ENCODE measurements at regions not wholly inside any gene's neighbourhood (a gene's known extent, or its start where the extent isn't known, plus 50 kb on each side); places are given as distances from the start of the nearest gene placed in this dataset.
"Not testable (repeated sequence)": the region's sequence is repeated elsewhere in the genome, so short reads cannot be mapped to it uniquely, and the experiment has no call there.

DNA sequence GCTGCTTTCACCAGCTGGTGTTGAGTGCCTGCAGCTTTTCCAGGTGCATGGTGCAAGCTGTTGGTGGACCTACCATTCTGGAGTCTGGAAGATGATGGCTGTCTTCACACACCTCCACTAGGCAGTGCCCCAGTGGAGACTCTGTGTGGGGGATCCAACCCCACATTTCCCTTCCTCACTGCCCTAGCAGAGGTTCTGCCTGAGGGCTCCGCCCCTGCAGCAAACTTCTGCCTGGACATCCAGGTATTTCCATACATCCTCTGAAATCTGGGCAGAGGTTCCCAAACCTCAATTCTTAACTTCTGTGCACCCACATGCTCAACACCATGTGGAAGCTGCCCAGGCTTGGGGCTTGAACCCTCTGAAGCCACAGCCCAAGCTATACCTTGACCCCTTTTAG is 172.4 kb downstream of the PHF2 start:
- DNase-seq (ENCODE audit: insufficient read length, low spot score); FAIRE-seq: not testable (repeated sequence)

DNA sequence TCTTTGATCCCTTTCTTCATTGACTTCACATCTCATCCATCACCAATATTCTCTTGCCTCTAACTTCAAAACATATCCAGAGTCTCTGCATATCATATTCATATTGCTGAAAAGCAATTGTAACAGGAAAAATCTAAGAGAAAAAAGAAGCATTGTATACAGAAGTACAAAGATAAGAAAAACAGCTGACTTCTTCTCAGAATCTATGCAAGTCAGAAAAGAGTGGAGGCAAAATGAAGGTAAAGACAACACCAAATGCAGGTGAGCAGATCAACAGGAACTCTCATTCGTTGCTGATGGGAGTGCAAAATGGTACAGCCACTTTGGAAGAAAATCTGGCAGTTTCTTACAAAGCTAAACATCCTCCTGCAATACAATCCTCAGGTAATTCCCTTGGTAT is 155.6 kb downstream of the PHF2 start:
- DNase-seq (ENCODE audit: insufficient read length, low spot score) (no peak), FAIRE-seq (no peak)

- FAIRE-seq (no peak), DNase-seq (ENCODE audit: insufficient read length, low spot score) (no peak)
These were observed 154.3 kb downstream of the PHF2 start for GRCh38 chr9:93730648-93731047.

- FAIRE-seq (no peak), DNase-seq (ENCODE audit: insufficient read length, low spot score) (no peak)
These were observed 153.8 kb downstream of the PHF2 start for GRCh38 chr9:93730217-93730616.
